ENCODE measurements at regions not wholly inside any gene's neighbourhood (a gene's known extent, or its start where the extent isn't known, plus 50 kb on each side); places are given as distances from the start of the nearest gene placed in this dataset.

- Mint-ChIP-seq H3K4me1 (ENCODE audit: low read depth) (no peaks in the 10 kb centered on the region), H3K36me3 (ENCODE audit: low read depth) (no peaks in the 10 kb centered on the region), H3K27me3 (ENCODE audit: low read depth) (no peaks in the 10 kb centered on the region), H3K27ac (no peak overlapping the region), H3K9me3 (no peaks in the 10 kb centered on the region), H3K4me3 (ENCODE audit: low read depth) (no peak overlapping the region)
- intact Hi-C loops (cut with micrococcal nuclease) = no loop called here
- DNase-seq (ENCODE audit: low spot score) = no peak
Measured at GRCh38 chr18:22485808-22486244, 68.1 kb upstream of the CTAGE1 start.

DNA sequence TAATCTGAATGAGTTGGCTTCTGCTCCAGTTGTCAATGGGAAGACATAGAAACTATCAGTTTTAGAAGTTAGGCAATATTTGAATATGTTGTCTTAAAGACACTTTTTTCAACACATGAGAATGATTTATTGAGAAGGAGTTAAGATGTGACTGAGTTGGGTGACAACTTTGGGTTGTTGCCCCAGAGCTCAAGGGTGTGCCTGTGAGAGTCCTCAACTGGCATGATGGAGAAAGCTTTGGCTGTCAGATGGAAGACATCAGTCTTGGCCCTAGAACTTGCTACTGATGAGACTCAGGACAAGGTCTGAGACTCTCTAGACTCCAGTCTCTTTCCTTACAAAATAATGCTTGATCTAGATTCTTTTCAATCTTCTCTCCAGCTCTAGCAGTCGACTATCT, 69.0 kb upstream of the CTAGE1 start:
- no peak for DNase-seq (ENCODE audit: low spot score)
- H3K36me3 Mint-ChIP-seq (ENCODE audit: low read depth) = no peaks in the 10 kb centered on the region
- H3K4me1 Mint-ChIP-seq (ENCODE audit: low read depth) = no peaks in the 10 kb centered on the region
- no peaks in the 10 kb centered on the region for H3K9me3 Mint-ChIP-seq
- intact Hi-C loops (cut with micrococcal nuclease) = no loop called here
- no peaks in the 10 kb centered on the region for H3K27me3 Mint-ChIP-seq (ENCODE audit: low read depth)
- H3K4me3 Mint-ChIP-seq (ENCODE audit: low read depth) = no peak overlapping the region
- H3K27ac Mint-ChIP-seq = no peak overlapping the region

- H3K4me1 Mint-ChIP-seq (ENCODE audit: low read depth) = no peaks in the 10 kb centered on the region
Measured at GRCh38 chr18:22488554-22488953, 70.8 kb upstream of the CTAGE1 start.

DNA sequence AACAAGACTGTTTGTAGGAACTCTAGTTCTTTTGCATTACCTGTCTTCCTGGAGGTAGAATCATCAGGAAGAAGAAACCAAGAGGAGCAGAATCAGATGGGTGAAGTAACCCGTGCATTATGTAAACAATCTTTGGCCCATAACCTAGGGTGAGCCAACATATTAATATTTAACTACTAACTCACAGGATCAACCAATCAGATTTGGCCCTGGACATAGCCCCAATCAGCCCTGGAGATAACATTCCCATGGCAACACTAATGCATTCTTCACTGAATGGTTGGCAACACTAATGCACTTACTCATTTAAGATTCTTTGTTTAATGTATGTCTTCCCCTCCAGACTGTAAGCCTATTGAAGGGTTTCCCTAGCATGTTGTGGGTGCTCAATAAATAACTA, 72.0 kb upstream of the CTAGE1 start:
- H3K36me3 Mint-ChIP-seq (ENCODE audit: low read depth) = no peaks in the 10 kb centered on the region
- intact Hi-C loops (cut with micrococcal nuclease) = no loop called here
- no peak overlapping the region for H3K4me3 Mint-ChIP-seq (ENCODE audit: low read depth)
- no peak for DNase-seq (ENCODE audit: low spot score)
- H3K27me3 Mint-ChIP-seq (ENCODE audit: low read depth) = no peaks in the 10 kb centered on the region
- H3K27ac Mint-ChIP-seq = no peak overlapping the region
- no peaks in the 10 kb centered on the region for H3K9me3 Mint-ChIP-seq
- no peaks in the 10 kb centered on the region for H3K4me1 Mint-ChIP-seq (ENCODE audit: low read depth)

More at GRCh38 chr18:22488554-22488953, 70.8 kb upstream of the CTAGE1 start:
- DNase-seq (ENCODE audit: low spot score) = no peak
- H3K27ac Mint-ChIP-seq = no peak overlapping the region
- no peaks in the 10 kb centered on the region for H3K36me3 Mint-ChIP-seq (ENCODE audit: low read depth)
- intact Hi-C loops (cut with micrococcal nuclease) = no loop called here
- H3K9me3 Mint-ChIP-seq = no peaks in the 10 kb centered on the region
- H3K27me3 Mint-ChIP-seq (ENCODE audit: low read depth) = no peaks in the 10 kb centered on the region
- no peak overlapping the region for H3K4me3 Mint-ChIP-seq (ENCODE audit: low read depth)

- H3K27me3 Mint-ChIP-seq (ENCODE audit: low read depth) = no peaks in the 10 kb centered on the region
- intact Hi-C loops (cut with micrococcal nuclease) = no loop called here
- no peak overlapping the region for H3K4me3 Mint-ChIP-seq (ENCODE audit: low read depth)
- H3K36me3 Mint-ChIP-seq (ENCODE audit: low read depth) = no peaks in the 10 kb centered on the region
- DNase-seq (ENCODE audit: low spot score) = no peak
- H3K27ac Mint-ChIP-seq = no peak overlapping the region
- H3K9me3 Mint-ChIP-seq = no peaks in the 10 kb centered on the region
- no peaks in the 10 kb centered on the region for H3K4me1 Mint-ChIP-seq (ENCODE audit: low read depth)
Measured at GRCh38 chr18:22490429-22490846, 72.7 kb upstream of the CTAGE1 start.

- Mint-ChIP-seq H3K4me3 (ENCODE audit: low read depth) (no peak overlapping the region), H3K27ac (no peak overlapping the region), H3K27me3 (ENCODE audit: low read depth) (no peaks in the 10 kb centered on the region), H3K9me3 (peaks cover 6% of the 10 kb centered on the region), H3K36me3 (ENCODE audit: low read depth) (no peaks in the 10 kb centered on the region), H3K4me1 (ENCODE audit: low read depth) (no peaks in the 10 kb centered on the region)
- no peak for DNase-seq (ENCODE audit: low spot score)
- intact Hi-C loops (cut with micrococcal nuclease) = no loop called here
Measured at GRCh38 chr18:22493255-22493654, 75.5 kb upstream of the CTAGE1 start.

GRCh38 chr18:22493940-22494339, 76.2 kb upstream of the CTAGE1 start:
- H3K27me3 Mint-ChIP-seq (ENCODE audit: low read depth) = no peaks in the 10 kb centered on the region
- H3K36me3 Mint-ChIP-seq (ENCODE audit: low read depth) = no peaks in the 10 kb centered on the region
- no peak overlapping the region for H3K4me3 Mint-ChIP-seq (ENCODE audit: low read depth)
- peaks cover 6% of the 10 kb centered on the region for H3K9me3 Mint-ChIP-seq
- no peak for DNase-seq (ENCODE audit: low spot score)
- intact Hi-C loops (cut with micrococcal nuclease) = no loop called here
- no peak overlapping the region for H3K27ac Mint-ChIP-seq
- no peaks in the 10 kb centered on the region for H3K4me1 Mint-ChIP-seq (ENCODE audit: low read depth)

DNA sequence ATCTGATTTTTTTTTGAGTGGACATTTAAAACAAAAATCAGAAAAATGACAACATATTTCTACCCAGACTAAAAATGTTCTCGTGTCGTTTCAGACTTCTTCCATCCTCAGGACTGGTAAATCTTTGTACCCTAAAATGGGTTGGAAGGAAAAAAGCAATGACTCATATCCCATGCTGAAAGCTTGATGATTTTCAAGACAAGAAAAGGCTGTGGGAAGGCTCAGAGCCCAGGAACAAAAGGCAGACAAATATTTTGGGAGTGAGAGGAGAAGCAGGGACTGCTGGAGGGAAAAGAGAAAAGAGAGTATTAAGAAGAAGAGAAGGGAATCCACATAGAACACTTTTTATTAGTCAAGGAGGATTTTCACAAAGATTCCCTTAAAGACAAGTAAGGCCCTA, 77.1 kb upstream of the CTAGE1 start:
- Mint-ChIP-seq H3K9me3 (peaks cover 6% of the 10 kb centered on the region), H3K27ac (no peak overlapping the region), H3K4me1 (ENCODE audit: low read depth) (no peaks in the 10 kb centered on the region), H3K36me3 (ENCODE audit: low read depth) (no peaks in the 10 kb centered on the region), H3K4me3 (ENCODE audit: low read depth) (no peak overlapping the region), H3K27me3 (ENCODE audit: low read depth) (no peaks in the 10 kb centered on the region)
- no peak for DNase-seq (ENCODE audit: low spot score)
- intact Hi-C loops (cut with micrococcal nuclease) = no loop called here

- DNase-seq (ENCODE audit: low spot score) = no peak
- Mint-ChIP-seq H3K27ac (no peak overlapping the region), H3K36me3 (ENCODE audit: low read depth) (no peaks in the 10 kb centered on the region), H3K9me3 (peaks cover 6% of the 10 kb centered on the region), H3K4me3 (ENCODE audit: low read depth) (no peak overlapping the region), H3K4me1 (ENCODE audit: low read depth) (no peaks in the 10 kb centered on the region), H3K27me3 (ENCODE audit: low read depth) (no peaks in the 10 kb centered on the region)
- intact Hi-C loops (cut with micrococcal nuclease) = no loop called here
Measured at GRCh38 chr18:22499421-22499820, 81.7 kb upstream of the CTAGE1 start.

DNA sequence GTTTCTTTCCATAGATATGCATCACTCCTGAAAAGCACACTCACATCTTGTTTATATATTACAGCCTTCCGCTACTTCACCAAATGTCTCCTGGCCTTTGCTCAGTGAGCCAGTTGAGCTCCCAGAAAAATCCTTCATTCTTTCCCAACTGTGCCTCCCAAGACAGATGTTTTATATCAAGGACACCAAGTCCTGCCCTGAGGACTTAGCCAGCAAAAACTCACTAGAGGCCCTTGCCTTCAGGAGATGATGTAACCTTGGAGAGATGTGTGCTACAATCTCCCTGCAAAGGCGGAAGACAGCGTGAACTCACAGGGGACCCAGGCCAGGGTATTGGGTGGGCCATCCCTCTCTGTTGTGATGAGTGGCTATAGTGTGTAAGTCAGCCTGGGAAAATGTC, 86.1 kb upstream of the CTAGE1 start:
- intact Hi-C loops (cut with micrococcal nuclease) = no loop called here
- DNase-seq (ENCODE audit: low spot score) = no peak
- Mint-ChIP-seq H3K4me3 (ENCODE audit: low read depth) (no peak overlapping the region), H3K9me3 (no peaks in the 10 kb centered on the region), H3K36me3 (ENCODE audit: low read depth) (no peaks in the 10 kb centered on the region), H3K27ac (no peak overlapping the region), H3K27me3 (ENCODE audit: low read depth) (no peaks in the 10 kb centered on the region), H3K4me1 (ENCODE audit: low read depth) (no peaks in the 10 kb centered on the region)

DNA sequence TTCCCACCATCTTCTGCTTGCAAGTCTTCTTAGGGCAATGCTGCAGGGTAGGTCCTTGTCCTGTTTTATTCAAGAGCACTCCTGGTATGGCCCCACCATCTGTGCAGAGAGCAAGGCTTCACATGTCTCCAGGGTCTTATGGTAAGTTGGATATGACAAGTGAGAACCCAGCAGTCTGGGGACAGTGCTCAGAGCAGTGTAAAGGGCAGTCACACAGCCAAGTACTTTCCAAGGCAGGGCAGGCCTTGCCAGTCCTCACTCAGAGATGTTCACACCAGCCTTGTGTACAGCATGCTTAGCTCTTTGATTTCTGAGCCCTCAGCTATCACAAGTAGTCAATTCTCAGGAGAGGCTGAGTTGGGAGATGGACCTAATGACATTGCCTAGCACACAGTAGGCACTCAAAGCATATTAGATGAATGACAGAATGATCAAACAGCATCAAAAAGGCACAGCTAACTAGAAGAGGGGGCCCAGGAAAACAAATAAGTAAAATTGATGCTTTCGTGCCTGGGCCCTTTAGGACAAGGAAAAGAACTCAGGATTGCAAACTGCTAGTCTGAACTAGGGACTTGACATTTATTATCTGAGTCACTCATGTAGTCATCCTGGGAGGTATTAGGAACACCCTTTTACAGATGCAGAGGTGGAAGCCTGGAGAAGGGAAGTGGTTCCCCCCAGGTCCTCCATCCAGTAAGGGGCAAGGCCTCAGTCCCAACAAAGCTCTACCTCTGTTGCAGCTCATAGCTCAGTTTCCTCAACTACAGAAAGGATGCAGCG, 86.7 kb upstream of the CTAGE1 start:
- Mint-ChIP-seq H3K36me3 (ENCODE audit: low read depth) (no peaks in the 10 kb centered on the region), H3K27ac (no peak overlapping the region), H3K4me1 (ENCODE audit: low read depth) (no peaks in the 10 kb centered on the region), H3K4me3 (ENCODE audit: low read depth) (no peak overlapping the region), H3K9me3 (no peaks in the 10 kb centered on the region), H3K27me3 (ENCODE audit: low read depth) (no peaks in the 10 kb centered on the region)
- no peak for DNase-seq (ENCODE audit: low spot score)
- intact Hi-C loops (cut with micrococcal nuclease) = no loop called here

DNA sequence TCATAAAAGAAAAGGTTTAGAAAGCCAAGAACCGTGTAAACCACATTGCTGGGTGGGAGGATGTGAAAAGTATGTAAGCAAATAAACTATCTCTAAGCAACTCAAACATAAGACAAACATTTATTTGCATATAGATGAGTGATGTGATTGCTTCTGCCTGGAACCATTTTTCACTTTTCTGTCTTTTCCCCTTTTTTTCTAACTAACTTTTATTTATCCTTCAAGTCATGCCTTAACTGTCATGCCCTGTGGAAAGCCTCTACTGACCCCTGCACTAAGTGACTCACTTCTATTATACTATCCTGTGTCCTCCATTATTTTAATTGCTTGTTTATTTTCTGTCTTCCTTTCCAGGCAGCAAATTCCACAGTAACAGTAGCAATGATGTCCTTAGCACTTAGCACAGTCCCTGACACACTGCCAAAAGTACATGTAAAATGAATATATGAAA, 87.5 kb upstream of the CTAGE1 start:
- intact Hi-C loops (cut with micrococcal nuclease) = no loop called here
- no peak overlapping the region for H3K27ac Mint-ChIP-seq
- no peaks in the 10 kb centered on the region for H3K9me3 Mint-ChIP-seq
- H3K27me3 Mint-ChIP-seq (ENCODE audit: low read depth) = no peaks in the 10 kb centered on the region
- no peaks in the 10 kb centered on the region for H3K4me1 Mint-ChIP-seq (ENCODE audit: low read depth)
- no peaks in the 10 kb centered on the region for H3K36me3 Mint-ChIP-seq (ENCODE audit: low read depth)
- H3K4me3 Mint-ChIP-seq (ENCODE audit: low read depth) = no peak overlapping the region
- no peak for DNase-seq (ENCODE audit: low spot score)

DNA sequence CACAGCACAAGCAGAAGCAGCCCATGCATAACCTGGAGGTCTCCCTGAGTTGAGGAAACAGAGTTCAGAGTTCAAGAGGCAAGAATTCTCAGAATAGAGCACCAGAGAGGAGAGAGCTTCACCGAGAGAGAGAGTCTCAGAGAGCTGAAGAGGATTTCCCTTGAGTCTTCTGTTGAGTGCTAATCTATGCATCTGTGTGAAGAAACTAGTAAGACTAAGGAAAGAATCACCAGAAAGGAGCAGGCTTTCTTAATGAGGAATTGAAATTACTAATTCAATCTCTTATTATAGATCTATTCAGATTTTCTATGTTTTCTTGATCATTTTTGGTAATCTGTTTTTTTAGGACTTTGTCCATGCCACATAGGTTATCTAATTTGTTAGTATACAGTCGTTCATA, 89.3 kb upstream of the CTAGE1 start:
- H3K9me3 Mint-ChIP-seq = no peaks in the 10 kb centered on the region
- intact Hi-C loops (cut with micrococcal nuclease) = no loop called here
- H3K4me3 Mint-ChIP-seq (ENCODE audit: low read depth) = no peak overlapping the region
- H3K4me1 Mint-ChIP-seq (ENCODE audit: low read depth) = no peaks in the 10 kb centered on the region
- H3K27ac Mint-ChIP-seq = no peak overlapping the region
- no peaks in the 10 kb centered on the region for H3K27me3 Mint-ChIP-seq (ENCODE audit: low read depth)
- H3K36me3 Mint-ChIP-seq (ENCODE audit: low read depth) = no peaks in the 10 kb centered on the region
- no peak for DNase-seq (ENCODE audit: low spot score)

- intact Hi-C loops (cut with micrococcal nuclease) = no loop called here
- Mint-ChIP-seq H3K27ac (no peak overlapping the region), H3K36me3 (ENCODE audit: low read depth) (no peaks in the 10 kb centered on the region), H3K4me1 (ENCODE audit: low read depth) (no peaks in the 10 kb centered on the region), H3K27me3 (ENCODE audit: low read depth) (no peaks in the 10 kb centered on the region), H3K4me3 (ENCODE audit: low read depth) (no peak overlapping the region), H3K9me3 (peaks cover 4% of the 10 kb centered on the region)
- no peak for DNase-seq (ENCODE audit: low spot score)
Measured at GRCh38 chr18:22509423-22509822, 91.7 kb upstream of the CTAGE1 start.

Measured in activated T-helper 2 cell treated with anti-CD3 and anti-CD28 coated beads, Interferon-gamma antibody, Interleukin-2, Interleukin-4, amounts not matched to agents 10 μg/mL and 5 μg/mL and 100 μg/mL, durations not matched to agents 14 hours and 24 hours and 36 hours (primary cell).